ENCODE measurements at regions not wholly inside any gene's neighbourhood (a gene's known extent, or its start where the extent isn't known, plus 50 kb on each side); places are given as distances from the start of the nearest gene placed in this dataset.

DNA sequence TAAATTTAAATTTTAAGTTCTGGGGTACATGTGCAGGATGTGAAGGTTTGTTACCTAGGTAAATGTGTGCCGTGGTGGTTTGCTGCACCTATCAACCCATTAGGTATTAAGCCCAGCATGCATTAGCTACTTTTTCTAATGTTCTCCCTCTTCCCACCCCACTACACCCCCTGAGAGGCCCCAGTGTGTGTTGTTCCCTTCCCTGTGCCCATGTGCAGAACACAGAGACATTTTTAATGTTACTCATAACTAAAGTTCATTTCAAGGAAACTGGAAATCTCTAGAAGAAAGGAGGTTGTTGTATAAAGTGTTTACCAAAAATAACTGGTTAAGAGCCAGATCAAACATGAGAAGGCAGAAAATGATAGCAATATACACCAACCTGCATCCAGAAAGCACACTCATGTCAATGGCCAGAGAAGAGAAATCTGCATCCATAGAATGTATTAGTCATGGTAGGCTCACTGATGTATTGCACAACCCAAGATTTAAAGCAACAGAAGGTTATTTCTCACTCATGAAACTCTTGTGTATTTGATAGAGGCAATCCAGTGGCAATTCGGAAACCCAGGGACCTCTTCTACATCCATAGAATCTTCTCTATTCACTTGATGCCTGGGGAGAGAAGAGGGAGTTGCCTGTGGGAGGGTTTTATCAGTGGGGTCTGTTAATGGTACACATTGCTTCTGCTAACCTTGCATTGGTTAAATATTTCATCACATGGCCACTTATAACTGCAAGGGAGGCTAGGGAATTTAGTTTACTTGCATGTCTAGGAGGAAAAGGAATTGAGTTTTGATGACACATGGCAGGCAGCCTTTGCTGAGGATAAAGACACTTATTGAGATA, 321.9 kb upstream of the RASGRP1 start:
- no peak for DNase-seq (ENCODE audit: low read depth)

DNA sequence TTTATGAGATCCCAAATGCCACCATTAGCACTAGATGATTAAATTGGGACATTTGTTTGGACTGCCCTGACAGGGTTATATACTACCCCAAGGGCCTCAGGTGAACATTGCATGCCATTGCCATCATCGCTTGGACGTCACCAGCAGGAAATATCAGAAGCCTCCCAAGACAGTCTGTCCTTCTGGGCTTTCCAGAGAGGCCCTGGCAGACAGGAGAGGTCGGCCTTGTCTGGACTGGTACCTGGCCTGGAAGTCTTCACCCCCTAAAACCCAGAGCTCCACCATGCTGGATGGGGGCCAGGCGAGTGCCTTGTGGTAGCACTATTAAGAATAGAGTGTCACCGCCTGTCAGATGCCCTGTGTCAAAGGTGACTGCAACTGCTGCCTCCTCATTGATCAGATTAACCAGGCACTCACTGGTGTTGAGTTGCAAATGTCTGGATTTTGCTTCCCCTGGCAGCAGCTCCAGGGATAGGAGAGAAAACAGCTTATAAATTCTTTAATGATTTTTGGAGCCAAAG, 324.1 kb upstream of the RASGRP1 start:
- DNase-seq (ENCODE audit: low read depth), result no peak

DNA sequence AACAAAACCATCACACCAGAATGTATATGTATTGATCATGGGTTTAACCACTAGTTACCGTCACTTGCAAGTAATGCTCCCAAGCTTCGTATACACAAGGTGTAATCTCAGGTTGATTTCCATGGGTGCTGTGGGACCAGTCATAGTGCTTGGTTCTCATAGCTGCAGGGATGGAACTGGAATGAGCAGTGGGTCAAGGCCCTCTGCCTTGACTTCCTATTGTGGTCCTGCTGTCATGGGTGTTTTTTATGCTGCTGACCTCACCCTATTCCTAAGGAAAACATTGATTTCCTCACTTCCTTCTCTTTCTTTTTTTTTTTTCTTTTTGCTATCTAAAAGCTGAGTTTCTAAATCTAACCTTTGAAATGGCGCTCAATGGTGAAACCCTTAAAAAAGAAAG, 325.6 kb upstream of the RASGRP1 start:
- DNase-seq (ENCODE audit: low read depth), result no peak

DNA sequence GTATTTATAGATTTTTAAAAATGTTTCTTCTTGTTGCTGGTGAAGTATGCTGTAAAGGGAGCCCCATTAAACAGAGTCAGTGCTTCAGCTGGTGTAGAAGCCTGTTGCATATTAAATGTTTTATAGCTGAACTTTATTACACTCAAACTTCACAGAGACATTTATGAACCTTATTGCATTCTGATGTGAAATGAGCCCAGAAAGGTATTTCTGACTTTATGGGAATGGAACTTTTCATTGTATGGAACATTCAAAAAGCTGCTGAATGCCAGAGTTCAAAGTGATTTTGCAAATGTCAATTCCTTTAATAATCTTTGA, 329.3 kb upstream of the RASGRP1 start:
- no peak for DNase-seq (ENCODE audit: low read depth)

DNA sequence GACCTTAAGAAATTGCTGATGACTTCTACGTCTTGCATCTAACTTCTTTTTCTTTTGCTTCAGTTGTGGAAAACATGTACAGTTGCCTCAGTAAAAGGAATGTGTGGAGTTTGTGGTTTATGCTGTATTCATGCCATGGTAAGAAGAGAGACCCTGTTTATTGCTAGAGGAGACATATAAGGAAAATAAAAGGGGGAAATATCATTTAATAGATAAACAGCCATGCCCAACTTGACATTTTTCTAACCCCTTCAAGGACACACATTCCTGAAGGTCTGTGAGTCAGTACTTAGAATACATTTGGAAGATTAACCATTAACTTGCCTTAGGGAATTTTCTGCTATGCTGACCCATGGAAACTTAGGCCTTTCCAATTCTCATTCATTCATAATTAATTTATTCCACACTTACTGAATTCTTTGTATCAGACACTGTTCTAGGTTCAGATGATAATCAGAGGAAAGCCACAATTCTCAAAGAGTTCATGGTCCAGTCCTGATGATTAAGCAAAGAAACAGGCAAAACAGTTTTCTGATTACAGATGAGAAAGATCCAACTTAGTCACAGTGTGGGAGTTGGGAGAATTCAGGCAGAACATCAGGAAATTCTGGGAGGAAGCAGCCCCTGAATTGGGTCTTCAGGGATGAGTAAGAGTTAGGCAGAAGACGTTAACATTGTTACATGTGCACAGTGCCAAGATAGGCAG, 329.8 kb upstream of the RASGRP1 start:
- no peak for DNase-seq (ENCODE audit: low read depth)

DNA sequence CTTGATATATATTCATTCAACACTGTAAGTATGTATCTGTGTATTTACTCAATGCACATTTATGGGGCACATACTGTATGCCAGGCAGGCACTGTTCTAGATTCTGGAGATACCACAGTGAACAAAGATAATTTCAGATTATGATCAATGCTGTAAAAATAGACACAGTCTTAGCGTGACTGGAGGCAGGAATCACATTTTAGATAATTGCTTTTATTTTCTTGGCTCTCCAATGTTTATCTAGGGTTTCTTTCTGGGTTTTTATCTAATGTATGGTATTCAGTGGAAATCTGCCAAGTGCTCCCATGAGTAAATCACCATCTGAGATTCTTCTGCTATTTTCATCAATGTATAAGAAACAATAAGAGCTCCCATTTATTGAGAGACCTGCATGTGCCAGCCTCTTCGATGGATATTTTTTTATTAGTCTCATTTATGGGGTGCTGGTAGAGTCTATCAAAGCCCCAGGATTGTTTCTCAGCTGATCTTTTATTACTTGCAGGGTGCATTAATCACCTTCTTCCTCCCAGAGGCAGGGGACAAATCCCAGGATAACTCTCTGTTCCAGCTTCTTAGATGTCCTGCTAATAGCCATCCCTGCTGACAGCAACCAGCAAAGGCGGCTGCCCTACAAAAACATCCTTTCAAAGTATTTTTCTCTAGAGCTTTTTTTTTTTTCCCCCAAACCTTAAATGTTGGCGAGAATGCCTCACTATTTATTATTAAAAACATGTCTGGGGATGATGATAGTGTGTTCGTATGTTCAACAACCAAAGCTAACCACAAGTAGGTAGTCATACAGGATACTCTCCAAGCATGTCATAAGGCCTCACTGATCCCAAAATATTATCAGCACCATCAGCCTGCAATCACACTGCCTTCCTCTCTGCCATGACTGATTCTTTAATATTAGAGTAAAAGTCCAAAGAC, 331.0 kb upstream of the RASGRP1 start:
- no peak for DNase-seq (ENCODE audit: low read depth)

DNA sequence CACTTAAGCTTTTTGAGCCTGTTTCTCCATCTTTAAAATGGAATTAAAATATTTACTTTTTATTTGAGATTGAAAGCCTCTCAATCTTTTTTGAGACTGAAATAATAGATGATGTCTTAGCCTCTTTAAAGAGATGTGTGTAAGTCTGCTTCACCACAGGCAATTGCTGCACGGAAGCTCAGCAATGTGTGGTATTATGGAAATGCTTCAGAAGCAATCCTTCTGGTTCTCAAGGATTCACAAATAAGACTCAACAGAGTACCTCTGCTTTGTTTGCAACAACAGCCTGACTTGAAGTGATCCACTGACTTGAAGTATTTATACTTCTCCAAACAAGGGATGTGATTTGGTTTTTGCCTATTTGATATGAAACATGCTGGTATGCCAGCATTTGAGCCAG, 332.0 kb upstream of the RASGRP1 start:
- no peak for DNase-seq (ENCODE audit: low read depth)

GRCh38 chr15:38897551-38897950, 332.9 kb upstream of the RASGRP1 start:
- no peak for DNase-seq (ENCODE audit: low read depth)

DNA sequence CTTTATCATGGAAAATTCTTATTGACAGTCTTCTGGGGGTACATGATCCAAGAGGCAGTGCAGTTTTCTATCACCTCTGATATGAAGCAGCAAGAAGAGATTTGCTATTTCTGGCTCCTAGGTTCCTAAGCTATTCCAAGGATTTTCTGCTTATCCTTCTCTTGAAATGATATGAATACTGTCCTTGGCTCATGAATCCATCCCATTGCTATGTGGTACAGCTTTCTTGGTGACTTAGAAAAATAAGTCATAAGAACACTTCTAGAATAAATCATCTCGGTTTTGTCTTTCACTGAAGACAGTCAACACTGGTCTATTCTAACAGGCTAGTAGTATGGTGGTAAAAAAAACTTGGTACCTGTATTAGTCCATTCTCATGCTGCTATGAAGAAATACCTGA, 333.6 kb upstream of the RASGRP1 start:
- DNase-seq (ENCODE audit: low read depth), result no peak

DNA sequence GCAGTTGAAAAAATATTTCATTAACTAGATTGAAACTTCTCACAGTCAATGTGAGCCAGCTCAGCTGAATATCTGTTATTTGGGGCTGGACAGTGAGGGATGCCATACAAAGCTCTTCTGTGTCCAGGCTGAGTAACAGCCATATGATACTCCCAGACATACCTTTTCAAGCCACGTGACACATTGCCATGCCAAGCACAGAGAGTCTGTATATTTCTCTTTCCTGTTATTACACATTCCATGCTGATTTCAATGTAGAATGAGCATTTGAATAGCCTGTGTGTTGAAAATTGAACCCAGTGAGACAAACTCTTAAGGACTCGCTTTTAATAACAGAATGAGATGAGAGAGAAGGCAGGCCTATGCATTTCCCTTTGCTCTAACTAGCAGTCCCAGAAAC, 334.7 kb upstream of the RASGRP1 start:
- no peak for DNase-seq (ENCODE audit: low read depth)

- no peak for DNase-seq (ENCODE audit: low read depth)
These were observed 339.7 kb upstream of the RASGRP1 start for GRCh38 chr15:38904298-38904697.

DNA sequence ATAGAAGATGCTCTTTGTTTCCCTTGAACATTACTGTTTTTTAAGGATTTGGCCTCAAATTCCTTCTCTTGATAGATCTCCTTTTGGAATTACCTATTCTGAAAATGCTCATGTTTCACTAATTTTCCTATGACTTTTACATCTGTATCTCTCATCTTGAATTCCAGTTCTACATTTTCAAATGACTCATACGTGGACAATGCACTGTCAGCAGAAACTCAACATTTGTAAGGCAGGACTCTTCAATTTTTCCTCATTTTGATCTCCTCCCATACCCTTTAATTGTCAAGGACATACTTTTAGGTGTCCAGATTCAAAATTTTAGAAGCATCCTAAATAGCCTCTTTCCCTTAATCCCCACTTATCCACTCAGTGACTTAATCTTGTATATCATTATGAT, 341.0 kb upstream of the RASGRP1 start:
- no peak for DNase-seq (ENCODE audit: low read depth)

- DNase-seq (ENCODE audit: low read depth), result no peak
These were observed 356.4 kb upstream of the RASGRP1 start for GRCh38 chr15:38920966-38921365.

DNA sequence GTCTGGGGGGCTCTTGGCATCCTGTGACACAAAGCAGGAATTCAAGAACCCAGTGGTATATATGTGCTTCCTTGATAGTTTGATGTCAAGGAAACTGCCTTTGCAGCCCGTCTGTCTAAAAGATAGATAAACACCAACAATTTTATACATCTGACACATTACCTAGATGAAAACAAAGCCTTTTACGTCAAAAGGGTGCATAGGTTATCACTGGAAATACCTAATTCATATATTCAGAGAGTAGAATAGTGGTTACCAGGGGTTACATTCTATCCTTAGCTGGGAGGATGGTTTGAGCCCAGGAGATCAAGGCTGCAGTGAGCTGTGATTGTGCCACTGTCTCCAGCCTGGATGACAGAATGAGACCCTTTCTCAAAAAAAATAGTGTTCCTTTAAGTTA, 356.9 kb upstream of the RASGRP1 start:
- DNase-seq (ENCODE audit: low read depth), result no peak

DNA sequence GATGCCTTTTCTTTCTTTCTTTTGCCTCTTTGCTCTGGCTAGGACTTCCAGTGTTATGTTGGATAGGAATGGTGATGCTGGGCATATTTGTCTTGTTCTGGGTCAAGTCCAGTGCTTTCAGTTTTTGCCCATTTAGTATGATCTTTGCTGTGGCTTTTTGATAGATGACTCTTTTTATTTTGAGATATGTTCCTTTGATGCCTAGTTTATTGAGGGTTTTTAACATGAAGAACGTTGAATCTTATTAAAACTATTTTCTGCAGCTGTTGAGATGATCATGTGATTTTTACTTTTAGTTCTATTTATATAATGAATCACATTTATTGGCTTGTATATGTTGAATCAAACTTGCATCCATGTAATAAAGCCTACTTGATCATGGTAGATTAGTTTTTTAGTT, 363.8 kb upstream of the RASGRP1 start:
- no peak for DNase-seq (ENCODE audit: low read depth)

GRCh38 chr15:38930851-38931572, 366.4 kb upstream of the RASGRP1 start:
- no peak for DNase-seq (ENCODE audit: low read depth)

- DNase-seq (ENCODE audit: low read depth), result no peak
These were observed 376.9 kb upstream of the RASGRP1 start for GRCh38 chr15:38941399-38941953.

GRCh38 chr15:38944536-38944935, 379.9 kb upstream of the RASGRP1 start:
- no peak for DNase-seq (ENCODE audit: low read depth)

GRCh38 chr15:38945551-38946298, 381.1 kb upstream of the RASGRP1 start:
- DNase-seq (ENCODE audit: low read depth), result no peak

- no peak for DNase-seq (ENCODE audit: low read depth)
These were observed 389.5 kb upstream of the RASGRP1 start for GRCh38 chr15:38954090-38954489.

DNA sequence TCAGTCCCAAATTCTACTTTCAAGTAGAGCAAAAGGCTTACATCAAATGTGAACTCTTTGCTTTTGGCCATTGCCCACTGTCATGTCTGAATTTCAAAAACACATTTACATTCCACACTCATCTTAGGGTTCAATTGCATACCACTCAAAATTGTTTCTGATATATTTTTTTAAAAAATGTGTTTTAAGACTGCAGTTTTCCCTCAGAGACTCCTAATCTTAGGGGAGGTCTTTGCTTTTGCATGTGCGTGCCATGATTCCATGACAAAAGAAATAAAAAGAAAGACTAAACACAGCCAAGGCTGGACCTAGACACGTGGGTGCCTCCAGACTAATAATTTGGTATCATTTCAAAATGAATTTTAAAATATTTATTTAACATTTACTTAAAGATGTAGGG, 396.8 kb upstream of the RASGRP1 start:
- no peak for DNase-seq (ENCODE audit: low read depth)

Data from activated T-cell treated with anti-CD3 and anti-CD28 coated beads for 24 hours (primary cell).